A549 (cell line): ENCODE measurements at regions not wholly inside any gene's neighbourhood (a gene's known extent, or its start where the extent isn't known, plus 50 kb on each side); places are given as distances from the start of the nearest gene placed in this dataset.

ENCODE experiments used
- JUN ChIP-seq, 2 experiments: fragments of >200 bp; sonication (Bioruptor Twin); formaldehyde crosslinking; IDR thresholded peaks; 2 replicates in 1 of 2; 3 replicates in 1 of 2; pipeline ENCODE4 v1.6.1; 2016 to 2017
- TF ChIP-seq, protein P1 (sequence below): fragments of 200-600 bp; sonication (generic); IDR thresholded peaks from 2 replicates; pipeline ENCODE4 v1.6.1; 2016; ENCODE audit warnings: antibody characterized with exemption, mild to moderate bottlenecking, moderate library complexity

DNA sequence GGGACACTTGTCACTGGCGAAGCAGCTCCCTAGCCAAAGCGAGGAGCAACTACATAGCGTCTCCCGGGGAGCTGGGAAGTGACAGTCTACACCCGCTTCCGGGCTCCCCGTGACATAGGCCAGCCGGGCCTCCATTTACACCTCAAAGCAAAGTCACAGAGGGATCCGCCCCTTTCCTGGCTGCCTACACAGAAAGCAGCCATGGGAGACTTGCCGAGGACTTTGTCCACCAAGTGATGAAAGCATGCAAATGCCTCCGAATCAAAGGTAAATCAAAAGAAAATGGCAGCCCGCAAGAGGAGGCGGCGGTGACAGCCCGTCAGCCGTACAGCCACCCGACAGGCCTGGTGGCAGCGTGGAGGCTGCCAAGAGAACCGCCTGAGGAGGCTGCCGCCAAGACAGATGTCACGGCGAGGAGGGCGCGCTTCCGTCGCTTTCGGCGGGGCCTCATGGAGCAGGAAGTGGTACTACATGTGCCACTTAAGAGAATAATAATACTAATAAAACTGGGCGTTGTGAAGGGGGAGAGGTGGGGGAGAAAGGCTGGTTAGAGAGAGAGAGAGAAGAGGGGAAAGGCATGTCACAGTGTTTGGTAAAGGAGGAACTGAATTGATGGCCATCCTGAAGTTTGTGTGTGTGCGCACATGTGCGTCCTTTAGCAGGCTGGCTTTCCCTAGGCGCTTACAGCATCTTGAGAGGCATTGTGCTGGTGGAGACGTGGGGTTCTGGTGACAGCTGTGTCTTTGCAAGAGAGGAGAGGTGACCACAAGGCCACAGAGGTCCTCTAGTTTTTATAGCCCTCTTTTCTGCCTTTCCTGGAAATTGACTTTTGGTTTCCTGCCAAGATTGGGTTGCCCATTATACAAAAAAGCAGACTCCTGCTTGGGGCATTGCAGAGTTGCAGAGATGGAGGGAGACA lies 661.7 kb downstream of the VRK1 start:
- TF ChIP-seq JUN (IDR thresholded peaks at IDR 0.05) = no peak
- TF ChIP-seq, protein P1, sequence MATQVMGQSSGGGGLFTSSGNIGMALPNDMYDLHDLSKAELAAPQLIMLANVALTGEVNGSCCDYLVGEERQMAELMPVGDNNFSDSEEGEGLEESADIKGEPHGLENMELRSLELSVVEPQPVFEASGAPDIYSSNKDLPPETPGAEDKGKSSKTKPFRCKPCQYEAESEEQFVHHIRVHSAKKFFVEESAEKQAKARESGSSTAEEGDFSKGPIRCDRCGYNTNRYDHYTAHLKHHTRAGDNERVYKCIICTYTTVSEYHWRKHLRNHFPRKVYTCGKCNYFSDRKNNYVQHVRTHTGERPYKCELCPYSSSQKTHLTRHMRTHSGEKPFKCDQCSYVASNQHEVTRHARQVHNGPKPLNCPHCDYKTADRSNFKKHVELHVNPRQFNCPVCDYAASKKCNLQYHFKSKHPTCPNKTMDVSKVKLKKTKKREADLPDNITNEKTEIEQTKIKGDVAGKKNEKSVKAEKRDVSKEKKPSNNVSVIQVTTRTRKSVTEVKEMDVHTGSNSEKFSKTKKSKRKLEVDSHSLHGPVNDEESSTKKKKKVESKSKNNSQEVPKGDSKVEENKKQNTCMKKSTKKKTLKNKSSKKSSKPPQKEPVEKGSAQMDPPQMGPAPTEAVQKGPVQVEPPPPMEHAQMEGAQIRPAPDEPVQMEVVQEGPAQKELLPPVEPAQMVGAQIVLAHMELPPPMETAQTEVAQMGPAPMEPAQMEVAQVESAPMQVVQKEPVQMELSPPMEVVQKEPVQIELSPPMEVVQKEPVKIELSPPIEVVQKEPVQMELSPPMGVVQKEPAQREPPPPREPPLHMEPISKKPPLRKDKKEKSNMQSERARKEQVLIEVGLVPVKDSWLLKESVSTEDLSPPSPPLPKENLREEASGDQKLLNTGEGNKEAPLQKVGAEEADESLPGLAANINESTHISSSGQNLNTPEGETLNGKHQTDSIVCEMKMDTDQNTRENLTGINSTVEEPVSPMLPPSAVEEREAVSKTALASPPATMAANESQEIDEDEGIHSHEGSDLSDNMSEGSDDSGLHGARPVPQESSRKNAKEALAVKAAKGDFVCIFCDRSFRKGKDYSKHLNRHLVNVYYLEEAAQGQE = no peak
